Osteoblast (primary cell): ENCODE measurements at regions not wholly inside any gene's neighbourhood (a gene's known extent, or its start where the extent isn't known, plus 50 kb on each side); places are given as distances from the start of the nearest gene placed in this dataset. TPM values are rescaled to one million over a fixed set of nuclear protein-coding genes. Genes with fewer than 3 reads are reported as not detected.

ENCODE experiments used
- DNase-seq: peaks from one replicate; pipeline ENCODE4 v3.0.0; 2011; ENCODE audit warnings: low spot score, mixed read lengths; ENCODE audit not compliant: insufficient read length; ENCODE audit errors: missing footprints
- H2AFZ ChIP-seq: 2 replicates; pipeline ENCODE4 v1.6.0; 2011; ENCODE audit warnings: mild to moderate bottlenecking, low read length
- H3K27ac ChIP-seq: 2 replicates; pipeline ENCODE4 v1.5.1; 2011; ENCODE audit warnings: mild to moderate bottlenecking, low read depth, low read length, moderate library complexity
- H3K27me3 ChIP-seq: 2 replicates; pipeline ENCODE4 v1.6.0; 2012; ENCODE audit warnings: mild to moderate bottlenecking, control low read depth, inconsistent platforms, low read length, moderate library complexity; ENCODE audit not compliant: insufficient read depth
- H3K36me3 ChIP-seq: 2 replicates; pipeline ENCODE4 v1.5.1; 2011; ENCODE audit warnings: mild to moderate bottlenecking, low read length, control low read depth, moderate library complexity; ENCODE audit not compliant: insufficient read depth
- H3K4me1 ChIP-seq: 2 replicates; pipeline ENCODE4 v1.5.1; 2011; ENCODE audit warnings: mild to moderate bottlenecking, low read length, control low read depth, moderate library complexity; ENCODE audit not compliant: insufficient read depth
- H3K4me2 ChIP-seq: 2 replicates; pipeline ENCODE4 v1.6.0; 2011; ENCODE audit warnings: mild to moderate bottlenecking, low read length; ENCODE audit not compliant: insufficient read depth
- H3K4me3 ChIP-seq: fragments of 200-600 bp; sonication (generic); 3 replicates; pipeline ENCODE4 v1.5.1; 2012; ENCODE audit warnings: mild to moderate bottlenecking, low read length, inconsistent platforms; ENCODE audit not compliant: insufficient read depth
- H3K79me2 ChIP-seq: 2 replicates; pipeline ENCODE4 v1.6.0; 2012; ENCODE audit warnings: mild to moderate bottlenecking, low read length, control low read depth, inconsistent platforms; ENCODE audit not compliant: insufficient read depth
- H3K9me3 ChIP-seq: 2 replicates; pipeline ENCODE4 v1.5.1; 2011; ENCODE audit warnings: low read depth, low read length, control low read depth
- H4K20me1 ChIP-seq: 2 replicates; pipeline ENCODE4 v1.6.0; 2012; ENCODE audit warnings: mild to moderate bottlenecking, low read length, control low read depth; ENCODE audit not compliant: insufficient read depth
- CTCF ChIP-seq: IDR thresholded peaks from 2 replicates; pipeline ENCODE4 v1.5.1; 2011; ENCODE audit warnings: mild to moderate bottlenecking, low read depth, low read length, moderate library complexity; ENCODE audit errors: extremely low read depth
- small RNA-seq: library from RNA; depleted of rRNA; stranded (forward); fragments of <200 nt; gene quantifications from one replicate; pipeline ENCODE3, GENCODE V24; 2012

GRCh38 chr12:88633312-88633711, 53.0 kb upstream of the KITLG start:
- Histone ChIP-seq H3K27ac (no peak overlapping the region), H3K4me3 (no peak overlapping the region), H4K20me1 (no peaks in the 10 kb centered on the region), H3K36me3 (no peaks in the 10 kb centered on the region), H3K9me3 (no peaks in the 10 kb centered on the region), H3K4me2 (no peak overlapping the region), H3K79me2 (no peaks in the 10 kb centered on the region), H3K4me1 (peaks cover 1% of the 10 kb centered on the region), H3K27me3 (no peaks in the 10 kb centered on the region), H2AFZ (no peak overlapping the region)
- no peak for DNase-seq
- peak; percentile 50 for TF ChIP-seq CTCF

DNA sequence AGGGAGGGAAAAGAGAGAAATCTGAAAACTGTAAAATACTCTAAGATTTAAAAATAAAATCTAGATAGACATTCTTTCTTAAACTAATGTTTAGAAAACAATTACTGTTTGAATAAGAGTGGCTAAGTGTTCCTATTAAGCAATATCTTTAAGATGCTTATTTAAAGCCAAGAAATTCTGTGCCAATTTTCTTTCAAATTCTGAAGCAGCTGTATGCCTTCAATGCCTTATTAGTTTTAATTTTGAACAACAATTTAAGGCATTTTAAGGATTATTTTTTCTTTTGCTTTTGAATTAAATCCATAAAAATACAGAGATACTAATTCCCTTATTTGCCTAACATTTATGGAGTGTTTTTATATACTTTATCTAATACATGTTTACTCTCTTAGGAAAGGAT, 50.3 kb upstream of the KITLG start:
- DNase-seq, result no peak

More for the DNA sequence above, 50.3 kb upstream of the KITLG start:
- Histone ChIP-seq H2AFZ (no peak overlapping the region), H3K4me2 (no peak overlapping the region), H3K27ac (no peak overlapping the region), H3K79me2 (no peaks in the 10 kb centered on the region), H3K4me1 (peaks cover 4% of the 10 kb centered on the region), H4K20me1 (no peaks in the 10 kb centered on the region), H3K4me3 (no peak overlapping the region), H3K36me3 (no peaks in the 10 kb centered on the region), H3K27me3 (no peaks in the 10 kb centered on the region), H3K9me3 (no peaks in the 10 kb centered on the region)
- no peak for TF ChIP-seq CTCF

Small RNAs in the stretch of these regions (small RNA-seq; reads per million reads assigned to genes)
- gene RNU7-120P, result not detected
